ENCODE measurements at regions not wholly inside any gene's neighbourhood (a gene's known extent, or its start where the extent isn't known, plus 50 kb on each side); places are given as distances from the start of the nearest gene placed in this dataset.

- Histone ChIP-seq H3K4me1 (ENCODE audit: low read length) (peaks cover 25% of the 10 kb centered on the region), H3K27ac (ENCODE audit: low read length) (peak overlapping the region; percentile 41; the same call in 1 of the 2 replicates), H3K9me3 (ENCODE audit: low read length) (no peaks in the 10 kb centered on the region), H3K79me2 (ENCODE audit: low read length) (no peaks in the 10 kb centered on the region), H3K4me2 (ENCODE audit: low read depth, low read length, poor library complexity, severe bottlenecking) (peak overlapping the region; percentile 50), H3K9ac (ENCODE audit: low read length) (no peak overlapping the region), H3K9me2 (replicated peaks; ENCODE audit: insufficient read depth, low read length) (no peaks in the 10 kb centered on the region), H4K20me1 (ENCODE audit: insufficient read depth, low read depth, low read length) (no peaks in the 10 kb centered on the region), H3K36me3 (ENCODE audit: insufficient read depth, low read length) (no peaks in the 10 kb centered on the region), H2AFZ (ENCODE audit: low read length) (peak overlapping the region; percentile 8; the same call in 1 of the 2 replicates), H3K4me3 (ENCODE audit: low read length) (peak overlapping the region; percentile 13; the same call in 1 of the 2 replicates), H3K27me3 (ENCODE audit: low read length) (no peaks in the 10 kb centered on the region)
- DNase-seq = peak; percentile 65
Measured at GRCh38 chr7:135822376-135822775, 73.8 kb upstream of the FAM180A start.

- H3K4me2 ChIP-seq (ENCODE audit: low read depth, low read length, poor library complexity, severe bottlenecking) = no peak overlapping the region
- H3K79me2 ChIP-seq (ENCODE audit: low read length) = no peaks in the 10 kb centered on the region
- peaks cover 16% of the 10 kb centered on the region for H3K4me1 ChIP-seq (ENCODE audit: low read length)
- H3K9me3 ChIP-seq (ENCODE audit: low read length) = no peaks in the 10 kb centered on the region
- H2AFZ ChIP-seq (ENCODE audit: low read length) = no peak overlapping the region
- H3K9me2 ChIP-seq (replicated peaks; ENCODE audit: insufficient read depth, low read length) = no peaks in the 10 kb centered on the region
- H4K20me1 ChIP-seq (ENCODE audit: insufficient read depth, low read depth, low read length) = no peaks in the 10 kb centered on the region
- DNase-seq = no peak
- no peaks in the 10 kb centered on the region for H3K27me3 ChIP-seq (ENCODE audit: low read length)
- H3K4me3 ChIP-seq (ENCODE audit: low read length) = no peak overlapping the region
- no peak overlapping the region for H3K9ac ChIP-seq (ENCODE audit: low read length)
- H3K36me3 ChIP-seq (ENCODE audit: insufficient read depth, low read length) = no peaks in the 10 kb centered on the region
- no peak overlapping the region for H3K27ac ChIP-seq (ENCODE audit: low read length)
Measured at GRCh38 chr7:135817583-135817982, 69.0 kb upstream of the FAM180A start.

- peaks cover 3% of the 10 kb centered on the region; the same call in 1 of the 2 replicates for H3K4me1 ChIP-seq (ENCODE audit: low read length)
- no peaks in the 10 kb centered on the region for H3K27me3 ChIP-seq (ENCODE audit: low read length)
- H3K9me3 ChIP-seq (ENCODE audit: low read length) = no peaks in the 10 kb centered on the region
- H4K20me1 ChIP-seq (ENCODE audit: insufficient read depth, low read depth, low read length) = no peaks in the 10 kb centered on the region
- no peak overlapping the region for H3K9ac ChIP-seq (ENCODE audit: low read length)
- no peak overlapping the region for H3K4me3 ChIP-seq (ENCODE audit: low read length)
- no peaks in the 10 kb centered on the region for H3K36me3 ChIP-seq (ENCODE audit: insufficient read depth, low read length)
- H3K27ac ChIP-seq (ENCODE audit: low read length) = no peak overlapping the region
- no peaks in the 10 kb centered on the region for H3K9me2 ChIP-seq (replicated peaks; ENCODE audit: insufficient read depth, low read length)
- no peak overlapping the region for H2AFZ ChIP-seq (ENCODE audit: low read length)
- H3K79me2 ChIP-seq (ENCODE audit: low read length) = no peaks in the 10 kb centered on the region
- DNase-seq = no peak
- H3K4me2 ChIP-seq (ENCODE audit: low read depth, low read length, poor library complexity, severe bottlenecking) = no peak overlapping the region
Measured at GRCh38 chr7:135815033-135815432, 66.4 kb upstream of the FAM180A start.

GRCh38 chr7:135812148-135812547 is 63.5 kb upstream of the FAM180A start:
- Histone ChIP-seq H3K79me2 (ENCODE audit: low read length) (no peaks in the 10 kb centered on the region), H3K4me3 (ENCODE audit: low read length) (no peak overlapping the region), H3K27ac (ENCODE audit: low read length) (no peak overlapping the region), H3K36me3 (ENCODE audit: insufficient read depth, low read length) (no peaks in the 10 kb centered on the region), H4K20me1 (ENCODE audit: insufficient read depth, low read depth, low read length) (no peaks in the 10 kb centered on the region), H3K4me1 (ENCODE audit: low read length) (peaks cover 3% of the 10 kb centered on the region; the same call in 1 of the 2 replicates), H3K9me2 (replicated peaks; ENCODE audit: insufficient read depth, low read length) (no peaks in the 10 kb centered on the region), H3K27me3 (ENCODE audit: low read length) (no peaks in the 10 kb centered on the region), H2AFZ (ENCODE audit: low read length) (no peak overlapping the region), H3K9me3 (ENCODE audit: low read length) (no peaks in the 10 kb centered on the region), H3K9ac (ENCODE audit: low read length) (no peak overlapping the region), H3K4me2 (ENCODE audit: low read depth, low read length, poor library complexity, severe bottlenecking) (no peak overlapping the region)
- DNase-seq = no peak

- Histone ChIP-seq H3K27ac (ENCODE audit: low read length) (no peak overlapping the region), H3K9ac (ENCODE audit: low read length) (no peak overlapping the region), H3K27me3 (ENCODE audit: low read length) (no peaks in the 10 kb centered on the region), H3K36me3 (ENCODE audit: insufficient read depth, low read length) (no peaks in the 10 kb centered on the region), H3K4me2 (ENCODE audit: low read depth, low read length, poor library complexity, severe bottlenecking) (no peak overlapping the region), H4K20me1 (ENCODE audit: insufficient read depth, low read depth, low read length) (no peaks in the 10 kb centered on the region), H2AFZ (ENCODE audit: low read length) (no peak overlapping the region), H3K4me1 (ENCODE audit: low read length) (peaks cover 3% of the 10 kb centered on the region; the same call in 1 of the 2 replicates), H3K4me3 (ENCODE audit: low read length) (no peak overlapping the region), H3K9me2 (replicated peaks; ENCODE audit: insufficient read depth, low read length) (no peaks in the 10 kb centered on the region), H3K79me2 (ENCODE audit: low read length) (no peaks in the 10 kb centered on the region), H3K9me3 (ENCODE audit: low read length) (no peaks in the 10 kb centered on the region)
- no peak for DNase-seq
Measured at GRCh38 chr7:135811506-135811905, 62.9 kb upstream of the FAM180A start.

GRCh38 chr7:135808206-135808605 is 59.6 kb upstream of the FAM180A start:
- no peaks in the 10 kb centered on the region for H4K20me1 ChIP-seq (ENCODE audit: insufficient read depth, low read depth, low read length)
- no peaks in the 10 kb centered on the region for H3K9me2 ChIP-seq (replicated peaks; ENCODE audit: insufficient read depth, low read length)
- no peaks in the 10 kb centered on the region for H3K9me3 ChIP-seq (ENCODE audit: low read length)
- no peak overlapping the region for H3K9ac ChIP-seq (ENCODE audit: low read length)
- no peak overlapping the region for H2AFZ ChIP-seq (ENCODE audit: low read length)
- H3K36me3 ChIP-seq (ENCODE audit: insufficient read depth, low read length) = no peaks in the 10 kb centered on the region
- no peak overlapping the region for H3K27ac ChIP-seq (ENCODE audit: low read length)
- H3K27me3 ChIP-seq (ENCODE audit: low read length) = no peaks in the 10 kb centered on the region
- no peak overlapping the region for H3K4me2 ChIP-seq (ENCODE audit: low read depth, low read length, poor library complexity, severe bottlenecking)
- no peaks in the 10 kb centered on the region for H3K79me2 ChIP-seq (ENCODE audit: low read length)
- H3K4me1 ChIP-seq (ENCODE audit: low read length) = no peaks in the 10 kb centered on the region
- no peak overlapping the region for H3K4me3 ChIP-seq (ENCODE audit: low read length)
- DNase-seq = no peak

- Histone ChIP-seq H3K4me3 (ENCODE audit: low read length) (no peak overlapping the region), H3K4me1 (ENCODE audit: low read length) (no peaks in the 10 kb centered on the region), H3K79me2 (ENCODE audit: low read length) (no peaks in the 10 kb centered on the region), H3K9ac (ENCODE audit: low read length) (no peak overlapping the region), H4K20me1 (ENCODE audit: insufficient read depth, low read depth, low read length) (no peaks in the 10 kb centered on the region), H3K36me3 (ENCODE audit: insufficient read depth, low read length) (no peaks in the 10 kb centered on the region), H3K27ac (ENCODE audit: low read length) (no peak overlapping the region), H3K27me3 (ENCODE audit: low read length) (no peaks in the 10 kb centered on the region), H3K9me3 (ENCODE audit: low read length) (no peaks in the 10 kb centered on the region), H2AFZ (ENCODE audit: low read length) (no peak overlapping the region), H3K4me2 (ENCODE audit: low read depth, low read length, poor library complexity, severe bottlenecking) (no peak overlapping the region), H3K9me2 (replicated peaks; ENCODE audit: insufficient read depth, low read length) (no peaks in the 10 kb centered on the region)
- DNase-seq = no peak
Measured at GRCh38 chr7:135803143-135803542, 54.5 kb upstream of the FAM180A start.

- H3K9ac ChIP-seq (ENCODE audit: low read length) = no peak overlapping the region
- H3K9me2 ChIP-seq (replicated peaks; ENCODE audit: insufficient read depth, low read length) = no peaks in the 10 kb centered on the region
- no peak overlapping the region for H3K4me2 ChIP-seq (ENCODE audit: low read depth, low read length, poor library complexity, severe bottlenecking)
- H3K27ac ChIP-seq (ENCODE audit: low read length) = no peak overlapping the region
- no peaks in the 10 kb centered on the region for H4K20me1 ChIP-seq (ENCODE audit: insufficient read depth, low read depth, low read length)
- no peak overlapping the region for H2AFZ ChIP-seq (ENCODE audit: low read length)
- no peak overlapping the region for H3K4me3 ChIP-seq (ENCODE audit: low read length)
- no peaks in the 10 kb centered on the region for H3K9me3 ChIP-seq (ENCODE audit: low read length)
- no peaks in the 10 kb centered on the region for H3K27me3 ChIP-seq (ENCODE audit: low read length)
- no peak for DNase-seq
- H3K79me2 ChIP-seq (ENCODE audit: low read length) = no peaks in the 10 kb centered on the region
- H3K4me1 ChIP-seq (ENCODE audit: low read length) = no peaks in the 10 kb centered on the region
- H3K36me3 ChIP-seq (ENCODE audit: insufficient read depth, low read length) = no peaks in the 10 kb centered on the region
Measured at GRCh38 chr7:135802697-135803096, 54.1 kb upstream of the FAM180A start.

GRCh38 chr7:135801877-135802276 is 53.3 kb upstream of the FAM180A start:
- H3K4me3 ChIP-seq (ENCODE audit: low read length) = no peak overlapping the region
- H3K4me2 ChIP-seq (ENCODE audit: low read depth, low read length, poor library complexity, severe bottlenecking) = no peak overlapping the region
- no peak overlapping the region for H3K9ac ChIP-seq (ENCODE audit: low read length)
- no peaks in the 10 kb centered on the region for H3K4me1 ChIP-seq (ENCODE audit: low read length)
- no peaks in the 10 kb centered on the region for H3K9me2 ChIP-seq (replicated peaks; ENCODE audit: insufficient read depth, low read length)
- no peak overlapping the region for H3K27ac ChIP-seq (ENCODE audit: low read length)
- no peaks in the 10 kb centered on the region for H3K79me2 ChIP-seq (ENCODE audit: low read length)
- H4K20me1 ChIP-seq (ENCODE audit: insufficient read depth, low read depth, low read length) = no peaks in the 10 kb centered on the region
- H2AFZ ChIP-seq (ENCODE audit: low read length) = no peak overlapping the region
- H3K27me3 ChIP-seq (ENCODE audit: low read length) = no peaks in the 10 kb centered on the region
- no peaks in the 10 kb centered on the region for H3K36me3 ChIP-seq (ENCODE audit: insufficient read depth, low read length)
- H3K9me3 ChIP-seq (ENCODE audit: low read length) = no peaks in the 10 kb centered on the region
- no peak for DNase-seq

Data from Karpas-422 (cell line).